ENCODE measurements at regions not wholly inside any gene's neighbourhood (a gene's known extent, or its start where the extent isn't known, plus 50 kb on each side); places are given as distances from the start of the nearest gene placed in this dataset.
"Not testable (repeated sequence)": the region's sequence is repeated elsewhere in the genome, so short reads cannot be mapped to it uniquely, and the experiment has no call there.

- no peaks in the 10 kb centered on the region for H3K4me1 ChIP-seq
Observed at GRCh38 chr11:106173291-106173690, 95.8 kb downstream of the AASDHPPT start.

GRCh38 chr11:106174003-106174402 lies 96.5 kb downstream of the AASDHPPT start:
- H3K27ac ChIP-seq; ATAC-seq; DNase-seq; H3K4me3 ChIP-seq; in situ Hi-C loops (cut with MboI; ENCODE audit: low sequenced_read_pairs in 4 of 4); H3K9me3 ChIP-seq; intact Hi-C loops (cut with DNase I; ENCODE audit: low total_unique reads); H3K27me3 ChIP-seq; H3K36me3 ChIP-seq; H3K4me1 ChIP-seq: not testable (repeated sequence)

More at GRCh38 chr11:106173291-106173690, 95.8 kb downstream of the AASDHPPT start:
- ATAC-seq: no peak
- H3K9me3 ChIP-seq: no peaks in the 10 kb centered on the region
- H3K4me3 ChIP-seq: no peak overlapping the region
- no peak for DNase-seq
- in situ Hi-C loops (cut with MboI; ENCODE audit: low sequenced_read_pairs in 4 of 4) (no loop called here), intact Hi-C loops (cut with DNase I; ENCODE audit: low total_unique reads) (no loop called here)
- H3K27me3 ChIP-seq: no peaks in the 10 kb centered on the region
- no peaks in the 10 kb centered on the region for H3K36me3 ChIP-seq
- TF ChIP-seq, protein P1, sequence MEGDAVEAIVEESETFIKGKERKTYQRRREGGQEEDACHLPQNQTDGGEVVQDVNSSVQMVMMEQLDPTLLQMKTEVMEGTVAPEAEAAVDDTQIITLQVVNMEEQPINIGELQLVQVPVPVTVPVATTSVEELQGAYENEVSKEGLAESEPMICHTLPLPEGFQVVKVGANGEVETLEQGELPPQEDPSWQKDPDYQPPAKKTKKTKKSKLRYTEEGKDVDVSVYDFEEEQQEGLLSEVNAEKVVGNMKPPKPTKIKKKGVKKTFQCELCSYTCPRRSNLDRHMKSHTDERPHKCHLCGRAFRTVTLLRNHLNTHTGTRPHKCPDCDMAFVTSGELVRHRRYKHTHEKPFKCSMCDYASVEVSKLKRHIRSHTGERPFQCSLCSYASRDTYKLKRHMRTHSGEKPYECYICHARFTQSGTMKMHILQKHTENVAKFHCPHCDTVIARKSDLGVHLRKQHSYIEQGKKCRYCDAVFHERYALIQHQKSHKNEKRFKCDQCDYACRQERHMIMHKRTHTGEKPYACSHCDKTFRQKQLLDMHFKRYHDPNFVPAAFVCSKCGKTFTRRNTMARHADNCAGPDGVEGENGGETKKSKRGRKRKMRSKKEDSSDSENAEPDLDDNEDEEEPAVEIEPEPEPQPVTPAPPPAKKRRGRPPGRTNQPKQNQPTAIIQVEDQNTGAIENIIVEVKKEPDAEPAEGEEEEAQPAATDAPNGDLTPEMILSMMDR (IDR thresholded peaks at IDR 0.05 in 4 of 5, conservative IDR thresholded peaks at IDR 0.05 in 1 of 5): no peak
- TF ChIP-seq POLR2A (IDR thresholded peaks at IDR 0.05): no peak
- no peak overlapping the region for H3K27ac ChIP-seq

DNA sequence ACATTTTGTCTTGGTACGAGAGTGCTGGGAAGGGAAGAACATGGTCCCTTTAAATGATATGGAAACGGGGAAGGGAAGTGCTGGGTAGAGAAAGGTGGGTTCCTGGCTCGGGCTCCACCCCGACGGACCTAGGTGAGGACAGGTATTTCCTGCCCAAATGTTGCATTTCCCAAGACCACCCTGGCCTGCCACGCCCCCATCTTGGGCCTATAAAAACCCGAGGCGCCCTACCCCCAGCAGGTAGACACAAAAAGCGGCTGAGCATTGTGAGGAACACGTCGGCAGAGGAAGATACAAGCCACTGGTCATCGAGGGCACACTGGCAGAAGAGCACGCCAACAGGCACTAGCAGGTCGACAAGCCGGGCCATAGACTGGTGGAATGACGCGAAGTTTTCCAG lies 99.4 kb downstream of the AASDHPPT start:
- in situ Hi-C loops (cut with MboI; ENCODE audit: low sequenced_read_pairs in 4 of 4): no loop called here
- no peaks in the 10 kb centered on the region for H3K4me1 ChIP-seq

DNA sequence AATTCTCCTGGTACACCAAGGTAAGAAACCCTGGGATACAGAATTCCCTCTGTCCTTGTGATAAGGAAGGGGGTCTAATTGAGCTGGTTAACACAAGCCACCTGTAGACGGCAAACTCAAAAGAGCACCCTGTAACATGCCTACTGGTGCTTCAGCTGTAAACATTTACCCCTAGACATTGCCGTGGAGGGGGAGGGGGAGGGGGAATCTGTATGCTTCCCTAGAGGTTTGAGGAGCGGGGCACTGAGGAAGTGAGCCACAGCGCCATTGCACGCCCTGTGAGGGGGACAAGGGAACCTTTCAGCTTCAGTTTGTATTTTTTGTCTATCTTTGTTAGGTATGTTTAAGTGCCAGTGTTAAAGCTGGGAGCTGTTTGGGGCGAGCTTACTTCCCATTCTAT lies 99.8 kb downstream of the AASDHPPT start:
- intact Hi-C loops (cut with DNase I; ENCODE audit: low total_unique reads) (no loop called here), in situ Hi-C loops (cut with MboI; ENCODE audit: low sequenced_read_pairs in 4 of 4) (no loop called here)
- no peak for TF ChIP-seq POLR2A (IDR thresholded peaks at IDR 0.05)
- TF ChIP-seq, protein P1 (IDR thresholded peaks at IDR 0.05 in 4 of 5, conservative IDR thresholded peaks at IDR 0.05 in 1 of 5): no peak
- H3K9me3 ChIP-seq: no peaks in the 10 kb centered on the region
- H3K27ac ChIP-seq: no peak overlapping the region
- no peaks in the 10 kb centered on the region for H3K4me1 ChIP-seq
- DNase-seq (no peak), ATAC-seq (no peak)
- H3K4me3 ChIP-seq: no peak overlapping the region
- H3K36me3 ChIP-seq: no peaks in the 10 kb centered on the region
- H3K27me3 ChIP-seq: no peaks in the 10 kb centered on the region

More for the DNA sequence above, 99.4 kb downstream of the AASDHPPT start:
- intact Hi-C loops (cut with DNase I; ENCODE audit: low total_unique reads): no loop called here
- DNase-seq (no peak), ATAC-seq (no peak)
- no peak overlapping the region for H3K27ac ChIP-seq
- H3K9me3 ChIP-seq: no peaks in the 10 kb centered on the region
- TF ChIP-seq, protein P1 (IDR thresholded peaks at IDR 0.05 in 4 of 5, conservative IDR thresholded peaks at IDR 0.05 in 1 of 5): no peak
- TF ChIP-seq POLR2A (IDR thresholded peaks at IDR 0.05): no peak
- no peak overlapping the region for H3K4me3 ChIP-seq
- H3K27me3 ChIP-seq: no peaks in the 10 kb centered on the region
- no peaks in the 10 kb centered on the region for H3K36me3 ChIP-seq

DNA sequence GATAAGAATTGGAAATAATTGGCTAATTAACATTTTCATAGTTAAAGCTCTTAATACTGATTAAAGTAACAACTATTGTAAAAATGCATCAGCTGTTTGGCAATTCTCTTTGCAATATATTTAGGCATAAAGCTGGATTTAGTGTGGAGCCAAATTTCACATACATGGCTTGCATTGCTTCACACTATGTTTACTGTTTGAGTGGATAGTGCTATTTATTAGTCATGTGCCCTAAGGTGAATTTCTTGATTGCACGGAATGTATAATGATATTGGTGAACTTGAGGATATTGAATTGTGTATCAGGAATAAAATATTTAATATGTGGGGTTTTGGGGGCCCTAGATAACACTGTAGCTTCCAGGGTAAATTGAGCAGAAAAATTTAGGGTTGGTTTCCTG lies 100.9 kb downstream of the AASDHPPT start:
- in situ Hi-C loops (cut with MboI; ENCODE audit: low sequenced_read_pairs in 4 of 4): no loop called here
- Histone ChIP-seq H3K27ac (no peak overlapping the region), H3K9me3 (no peaks in the 10 kb centered on the region), H3K4me1 (no peaks in the 10 kb centered on the region), H3K36me3 (no peaks in the 10 kb centered on the region), H3K27me3 (no peaks in the 10 kb centered on the region), H3K4me3 (no peak overlapping the region)
- ATAC-seq (no peak), DNase-seq (no peak)
- intact Hi-C loops (cut with DNase I; ENCODE audit: low total_unique reads): no loop called here
- no peak for TF ChIP-seq POLR2A (IDR thresholded peaks at IDR 0.05)
- TF ChIP-seq, protein P1 (IDR thresholded peaks at IDR 0.05 in 4 of 5, conservative IDR thresholded peaks at IDR 0.05 in 1 of 5): no peak
